Common myeloid progenitor, CD34-positive (primary cell): ENCODE measurements at regions not wholly inside any gene's neighbourhood (a gene's known extent, or its start where the extent isn't known, plus 50 kb on each side); places are given as distances from the start of the nearest gene placed in this dataset.

Source experiments
- CTCF ChIA-PET: fragments of 350-600 bp; sonication (Branson Sonifier 250); formaldehyde crosslinking; loops from one replicate; lab custom pipeline; 2021; ENCODE audit warnings: antibody characterized with exemption; lab: Charles Lee
- POLR2A ChIA-PET: fragments of 350-600 bp; sonication (Branson Sonifier 250); formaldehyde crosslinking; loops from one replicate; lab custom pipeline; 2021; ENCODE audit warnings: antibody characterized with exemption; lab: Charles Lee
- DNase-seq, 3 donors: peaks; one replicate each; pipeline versions ENCODE4 v3.0.0 to v3.0.0-alpha.2; 2013
- H3K27ac ChIP-seq, 2 experiments: 1 replicate in 1 of 2; 2 replicates in 1 of 2; pipeline ENCODE4 v1.7.0; 2013; ENCODE audit warnings: inconsistent platforms in 2 of 2, low read length in 2 of 2, mild to moderate bottlenecking in 2 of 2, low read depth in 1 of 2, moderate library complexity in 1 of 2; ENCODE audit not compliant: severe bottlenecking in 2 of 2, insufficient read depth in 1 of 2, poor library complexity in 1 of 2
- H3K27me3 ChIP-seq, 5 experiments: replicated peaks in 2 of 5; 1 replicate in 3 of 5; 2 replicates in 2 of 5; pipeline versions ENCODE4 v1.6.1 to v1.7.0; 2013; ENCODE audit warnings: low read length in 4 of 5, mild to moderate bottlenecking in 2 of 5, moderate library complexity in 2 of 5, inconsistent platforms in 1 of 5; ENCODE audit not compliant: insufficient read depth in 5 of 5, control insufficient read depth in 4 of 5
- H3K36me3 ChIP-seq, 4 experiments: 1 replicate in 2 of 4; 2 replicates in 2 of 4; pipeline versions ENCODE4 v1.6.1 to v1.7.0; 2013; ENCODE audit warnings: low read length in 3 of 4, control low read depth in 1 of 4, mild to moderate bottlenecking in 1 of 4; ENCODE audit not compliant: control insufficient read depth in 4 of 4, insufficient read depth in 4 of 4
- H3K4me1 ChIP-seq, 4 experiments: 1 replicate in 3 of 4; 2 replicates in 1 of 4; pipeline versions ENCODE4 v1.6.1 to v1.7.1; 2013; ENCODE audit warnings: low read length in 3 of 4, mild to moderate bottlenecking in 3 of 4, control low read depth in 1 of 4, inconsistent platforms in 1 of 4, moderate library complexity in 1 of 4; ENCODE audit not compliant: control insufficient read depth in 4 of 4, insufficient read depth in 4 of 4; ENCODE audit errors: control extremely low read depth in 1 of 4
- H3K4me3 ChIP-seq, 7 experiments: 1 replicate in 4 of 7; 2 replicates in 3 of 7; pipeline versions ENCODE4 v1.5.1 to v1.7.0; 2013; ENCODE audit warnings: mild to moderate bottlenecking in 7 of 7, low read length in 6 of 7, moderate library complexity in 6 of 7, inconsistent platforms in 2 of 7, low read depth in 2 of 7, control low read depth in 1 of 7; ENCODE audit not compliant: insufficient read depth in 4 of 7, control insufficient read depth in 1 of 7; ENCODE audit errors: extremely low read depth in 1 of 7
- H3K9me3 ChIP-seq, 5 experiments: 1 replicate in 4 of 5; 2 replicates in 1 of 5; pipeline versions ENCODE4 v1.6.1 to v1.7.1; 2013; ENCODE audit warnings: low read length in 4 of 5, mild to moderate bottlenecking in 2 of 5, inconsistent platforms in 1 of 5, low read depth in 1 of 5, moderate library complexity in 1 of 5; ENCODE audit not compliant: control insufficient read depth in 4 of 5, insufficient read depth in 2 of 5; ENCODE audit errors: control extremely low read depth in 1 of 5
- WGBS: methylation state at CpG from one replicate; pipeline ENCODE4 v1.1.5; 2013; ENCODE audit not compliant: insufficient coverage; 5-methylcytosine and 5-hydroxymethylcytosine counted together

GRCh38 chr13:73544175-73544574 lies 485.4 kb downstream of the KLF5 start:
- H3K4me1 ChIP-seq, result no peaks in the 10 kb centered on the region
- no peak overlapping the region for H3K27ac ChIP-seq
- H3K36me3 ChIP-seq, result no peaks in the 10 kb centered on the region
- CTCF ChIA-PET, result no interaction called here
- POLR2A ChIA-PET, result no interaction called here
- DNase-seq, result no peak
- no CpG with 5 or more reads among the region's 1 CpG for WGBS
- H3K9me3 ChIP-seq, result no peaks in the 10 kb centered on the region
- H3K4me3 ChIP-seq, result no peak overlapping the region
- no peaks in the 10 kb centered on the region for H3K27me3 ChIP-seq

DNA sequence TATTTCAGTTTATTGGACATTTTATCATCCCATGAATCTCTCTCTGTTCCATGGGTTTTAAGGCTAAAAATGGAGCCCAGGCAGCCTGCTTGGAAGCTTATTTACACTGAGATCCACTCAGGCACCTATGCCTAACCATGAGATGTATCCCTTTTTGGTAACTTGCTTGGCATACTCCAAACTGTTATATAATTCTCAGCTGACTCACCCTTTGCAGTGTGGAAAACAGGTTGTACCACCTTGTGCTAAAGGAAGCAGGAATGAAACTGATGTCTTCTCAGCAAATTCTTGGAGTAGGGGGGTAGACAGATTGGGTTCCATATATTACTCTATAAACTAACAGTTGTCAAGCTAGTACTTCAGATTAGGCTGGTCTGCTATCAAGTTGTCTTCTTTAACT lies 483.6 kb downstream of the KLF5 start:
- H3K27ac ChIP-seq, result no peak overlapping the region
- CTCF ChIA-PET, result no interaction called here
- no peaks in the 10 kb centered on the region for H3K4me1 ChIP-seq
- POLR2A ChIA-PET, result no interaction called here
- H3K36me3 ChIP-seq, result no peaks in the 10 kb centered on the region
- no peaks in the 10 kb centered on the region for H3K9me3 ChIP-seq
- DNase-seq, result no peak
- no peaks in the 10 kb centered on the region for H3K27me3 ChIP-seq
- no peak overlapping the region for H3K4me3 ChIP-seq

- Histone ChIP-seq H3K4me1 (no peaks in the 10 kb centered on the region), H3K36me3 (no peaks in the 10 kb centered on the region), H3K4me3 (no peak overlapping the region), H3K27me3 (no peaks in the 10 kb centered on the region), H3K27ac (no peak overlapping the region), H3K9me3 (no peaks in the 10 kb centered on the region)
- WGBS, result 92% methylated on average over 3 of the region's 4 CpGs
- ChIA-PET CTCF (no interaction called here), POLR2A (interaction anchor here (0.6 kb wide), 1 partner anchor 1001 kb away, joined by 3 read pairs; no protein-coding TSS in a partner anchor)
- no peak for DNase-seq
Measured at GRCh38 chr13:73536865-73537264, 478.1 kb downstream of the KLF5 start.

DNA sequence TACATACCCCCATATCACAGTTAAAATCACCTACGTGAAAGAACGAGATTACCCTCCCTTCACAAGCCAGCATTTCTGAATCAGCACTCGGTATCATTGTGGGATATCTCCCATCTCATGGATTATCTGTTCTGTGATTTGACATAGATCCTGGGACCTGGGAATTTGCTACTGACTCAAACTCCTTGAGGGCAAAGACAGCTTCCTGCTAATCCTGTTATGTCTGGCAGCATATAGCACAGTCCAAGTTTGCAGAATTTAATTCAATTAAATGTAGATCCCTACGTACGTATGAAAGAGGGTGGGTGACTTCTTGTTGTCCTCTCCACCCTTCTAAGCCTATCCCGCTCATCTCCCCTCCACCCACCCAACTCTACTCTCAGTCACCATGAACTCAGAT lies 476.5 kb downstream of the KLF5 start:
- WGBS, result 100% methylated on average over 3 of the region's 6 CpGs
- CTCF ChIA-PET, result interaction anchor here (1.0 kb wide), 1 partner anchor 8 kb away, joined by 3 read pairs; no protein-coding TSS in a partner anchor
- Histone ChIP-seq H3K27ac (no peak overlapping the region), H3K4me3 (no peak overlapping the region), H3K27me3 (no peaks in the 10 kb centered on the region), H3K9me3 (no peaks in the 10 kb centered on the region), H3K36me3 (no peaks in the 10 kb centered on the region), H3K4me1 (no peaks in the 10 kb centered on the region)
- no peak for DNase-seq
- POLR2A ChIA-PET, result no interaction called here

- Histone ChIP-seq H3K4me3 (no peak overlapping the region), H3K36me3 (no peaks in the 10 kb centered on the region), H3K27me3 (no peaks in the 10 kb centered on the region), H3K27ac (no peak overlapping the region), H3K9me3 (no peaks in the 10 kb centered on the region), H3K4me1 (no peaks in the 10 kb centered on the region)
- ChIA-PET POLR2A (no interaction called here), CTCF (no interaction called here)
- WGBS, result no CpG with 5 or more reads among the region's 2 CpGs
- no peak for DNase-seq
Measured at GRCh38 chr13:73532987-73533510, 474.2 kb downstream of the KLF5 start.

- no peaks in the 10 kb centered on the region for H3K9me3 ChIP-seq
- ChIA-PET CTCF (no interaction called here), POLR2A (no interaction called here)
- no peaks in the 10 kb centered on the region for H3K36me3 ChIP-seq
- H3K4me1 ChIP-seq, result no peaks in the 10 kb centered on the region
- H3K27ac ChIP-seq, result no peak overlapping the region
- WGBS, result 95% methylated on average over 4 of the region's 4 CpGs
- H3K27me3 ChIP-seq, result no peaks in the 10 kb centered on the region
- DNase-seq, result no peak
- H3K4me3 ChIP-seq, result no peak overlapping the region
Measured at GRCh38 chr13:73532582-73532981, 473.8 kb downstream of the KLF5 start.

- H3K9me3 ChIP-seq, result no peaks in the 10 kb centered on the region
- POLR2A ChIA-PET, result no interaction called here
- H3K27ac ChIP-seq, result no peak overlapping the region
- no peak overlapping the region for H3K4me3 ChIP-seq
- H3K36me3 ChIP-seq, result no peaks in the 10 kb centered on the region
- H3K27me3 ChIP-seq, result no peaks in the 10 kb centered on the region
- WGBS, result 93% methylated on average over 7 of the region's 9 CpGs
- CTCF ChIA-PET, result no interaction called here
- H3K4me1 ChIP-seq, result no peaks in the 10 kb centered on the region
- no peak for DNase-seq
Measured at GRCh38 chr13:73531014-73531413, 472.2 kb downstream of the KLF5 start.
